ENCODE measurements at regions not wholly inside any gene's neighbourhood (a gene's known extent, or its start where the extent isn't known, plus 50 kb on each side); places are given as distances from the start of the nearest gene placed in this dataset.

GRCh38 chr12:31804185-31804504, 75.3 kb upstream of the AMN1 start:
- TF ChIP-seq, protein P1, sequence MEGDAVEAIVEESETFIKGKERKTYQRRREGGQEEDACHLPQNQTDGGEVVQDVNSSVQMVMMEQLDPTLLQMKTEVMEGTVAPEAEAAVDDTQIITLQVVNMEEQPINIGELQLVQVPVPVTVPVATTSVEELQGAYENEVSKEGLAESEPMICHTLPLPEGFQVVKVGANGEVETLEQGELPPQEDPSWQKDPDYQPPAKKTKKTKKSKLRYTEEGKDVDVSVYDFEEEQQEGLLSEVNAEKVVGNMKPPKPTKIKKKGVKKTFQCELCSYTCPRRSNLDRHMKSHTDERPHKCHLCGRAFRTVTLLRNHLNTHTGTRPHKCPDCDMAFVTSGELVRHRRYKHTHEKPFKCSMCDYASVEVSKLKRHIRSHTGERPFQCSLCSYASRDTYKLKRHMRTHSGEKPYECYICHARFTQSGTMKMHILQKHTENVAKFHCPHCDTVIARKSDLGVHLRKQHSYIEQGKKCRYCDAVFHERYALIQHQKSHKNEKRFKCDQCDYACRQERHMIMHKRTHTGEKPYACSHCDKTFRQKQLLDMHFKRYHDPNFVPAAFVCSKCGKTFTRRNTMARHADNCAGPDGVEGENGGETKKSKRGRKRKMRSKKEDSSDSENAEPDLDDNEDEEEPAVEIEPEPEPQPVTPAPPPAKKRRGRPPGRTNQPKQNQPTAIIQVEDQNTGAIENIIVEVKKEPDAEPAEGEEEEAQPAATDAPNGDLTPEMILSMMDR (IDR thresholded peaks at IDR 0.05; ENCODE audit: low read length), result no peak
- TF ChIP-seq EZH2 (IDR thresholded peaks at IDR 0.05; ENCODE audit: borderline replicate concordance, low read length), result no peak
